Brain microvascular endothelial cell (primary cell): ENCODE measurements at regions not wholly inside any gene's neighbourhood (a gene's known extent, or its start where the extent isn't known, plus 50 kb on each side); places are given as distances from the start of the nearest gene placed in this dataset.
"Not testable (repeated sequence)": the region's sequence is repeated elsewhere in the genome, so short reads cannot be mapped to it uniquely, and the experiment has no call there.

Source experiments
- DNase-seq: peaks from one replicate; pipeline ENCODE4 v3.0.0-alpha.2; 2020
- H3K27ac ChIP-seq: fragments of 250-450 bp; sonication (Bioruptor Pico); 2 replicates; pipeline ENCODE4 v1.5.1; 2020; ENCODE audit warnings: mild to moderate bottlenecking, moderate library complexity
- H3K27me3 ChIP-seq: fragments of 250-450 bp; sonication (Bioruptor Pico); replicated peaks from 2 replicates; pipeline ENCODE4 v1.5.1; 2020; ENCODE audit warnings: mild to moderate bottlenecking
- H3K36me3 ChIP-seq: fragments of 250-450 bp; sonication (Bioruptor Pico); replicated peaks from 2 replicates; pipeline ENCODE4 v1.5.1; 2020; ENCODE audit warnings: mild to moderate bottlenecking
- H3K4me3 ChIP-seq: 2 replicates; pipeline ENCODE4 v1.5.1; 2011; ENCODE audit warnings: low read depth, mild to moderate bottlenecking, control low read depth, low read length, moderate library complexity
- CTCF ChIP-seq: IDR thresholded peaks from 2 replicates; pipeline ENCODE4 v1.5.1; 2011; ENCODE audit warnings: low read depth, mild to moderate bottlenecking, moderate library complexity, low read length, control low read depth, inconsistent platforms; ENCODE audit errors: missing control alignments
- in situ Hi-C: cut with HindIII; loops from 2 replicates; pipeline ENCODE4 v1.10.0; 2017; ENCODE audit warnings: low sequenced_read_pairs, low pct_ligation_motif_present

GRCh38 chr2:121153516-121153915 lies 131.5 kb downstream of the TFCP2L1 start:
- DNase-seq: no peak
- Histone ChIP-seq H3K27ac (no peak overlapping the region), H3K27me3 (no peaks in the 10 kb centered on the region), H3K36me3 (no peaks in the 10 kb centered on the region), H3K4me3 (no peak overlapping the region)
- no peak for TF ChIP-seq CTCF
- in situ Hi-C loops: no loop called here

- H3K27ac ChIP-seq: no peak overlapping the region
- TF ChIP-seq CTCF: no peak
Observed at GRCh38 chr2:121155502-121156056, 129.4 kb downstream of the TFCP2L1 start.

GRCh38 chr2:121157481-121157880 lies 127.5 kb downstream of the TFCP2L1 start:
- H3K27me3 ChIP-seq, H3K27ac ChIP-seq, in situ Hi-C loops, H3K36me3 ChIP-seq, H3K4me3 ChIP-seq, DNase-seq: not testable (repeated sequence)

More at GRCh38 chr2:121155502-121156056, 129.4 kb downstream of the TFCP2L1 start:
- Histone ChIP-seq H3K36me3 (no peaks in the 10 kb centered on the region), H3K27me3 (no peaks in the 10 kb centered on the region), H3K4me3 (no peak overlapping the region)
- no peak for DNase-seq
- in situ Hi-C loops: no loop called here

- in situ Hi-C loops: no loop called here
- Histone ChIP-seq H3K4me3 (no peak overlapping the region), H3K36me3 (no peaks in the 10 kb centered on the region), H3K27ac (no peak overlapping the region), H3K27me3 (no peaks in the 10 kb centered on the region)
- TF ChIP-seq CTCF: no peak
- DNase-seq: no peak
Observed at GRCh38 chr2:121159291-121160071, 125.5 kb downstream of the TFCP2L1 start.

GRCh38 chr2:121160366-121160765 lies 124.6 kb downstream of the TFCP2L1 start:
- in situ Hi-C loops: no loop called here
- no peak for TF ChIP-seq CTCF
- DNase-seq: no peak
- Histone ChIP-seq H3K27me3 (no peaks in the 10 kb centered on the region), H3K4me3 (no peak overlapping the region), H3K36me3 (no peaks in the 10 kb centered on the region), H3K27ac (no peak overlapping the region)

GRCh38 chr2:121161272-121161671 lies 123.7 kb downstream of the TFCP2L1 start:
- no peaks in the 10 kb centered on the region for H3K27me3 ChIP-seq
- no peak for TF ChIP-seq CTCF
- in situ Hi-C loops: no loop called here
- no peaks in the 10 kb centered on the region for H3K36me3 ChIP-seq
- DNase-seq: no peak
- no peak overlapping the region for H3K27ac ChIP-seq
- H3K4me3 ChIP-seq: no peak overlapping the region
